Ascending aorta (tissue), 2 donors: ENCODE measurements at regions not wholly inside any gene's neighbourhood (a gene's known extent, or its start where the extent isn't known, plus 50 kb on each side); places are given as distances from the start of the nearest gene placed in this dataset.

Experiments used
- DNase-seq, 2 donors: peaks; one replicate each; pipeline ENCODE4 v3.0.0-alpha.2; 2019; ENCODE audit warnings: low spot score in 2 of 2
- H3K27ac ChIP-seq, 2 donors: fragments of 200-600 bp; sonication (generic); one replicate each; pipeline ENCODE4 v1.5.1; 2016 to 2017; ENCODE audit warnings: mild to moderate bottlenecking in 1 of 2
- H3K27me3 ChIP-seq: fragments of 200-600 bp; sonication (generic); one replicate; pipeline ENCODE4 v1.5.1; 2017
- H3K36me3 ChIP-seq, 2 donors: fragments of 200-600 bp; sonication (generic); one replicate each; pipeline ENCODE4 v1.5.1; 2016
- H3K4me1 ChIP-seq, 2 donors: fragments of 200-600 bp; sonication (generic); one replicate each; pipeline ENCODE4 v1.5.1; 2016 to 2017; ENCODE audit warnings: mild to moderate bottlenecking in 1 of 2
- H3K4me3 ChIP-seq, 2 donors: fragments of 200-600 bp; sonication (generic); one replicate each; pipeline ENCODE4 v1.5.1; 2016 to 2017; ENCODE audit warnings: mild to moderate bottlenecking in 1 of 2
- H3K9me3 ChIP-seq, 2 donors: fragments of 200-600 bp; sonication (generic); one replicate each; pipeline ENCODE4 v1.5.1; 2016
- intact Hi-C: fragments of 100-400 bp; cut with DNase I; formaldehyde crosslinking; loops from one replicate; pipeline ENCODE4 v1.15.1; 2023
- TF ChIP-seq, protein P1 (sequence below), 3 experiments: fragments of 200-600 bp in 2 of 3; fragments of 450-650 bp in 1 of 3; sonication (generic) in 2 of 3; IDR thresholded peaks; one replicate each; pipeline ENCODE4 v1.5.1; 2016 to 2019; ENCODE audit warnings: antibody characterized with exemption in 3 of 3, mild to moderate bottlenecking in 1 of 3, moderate library complexity in 1 of 3

DNA sequence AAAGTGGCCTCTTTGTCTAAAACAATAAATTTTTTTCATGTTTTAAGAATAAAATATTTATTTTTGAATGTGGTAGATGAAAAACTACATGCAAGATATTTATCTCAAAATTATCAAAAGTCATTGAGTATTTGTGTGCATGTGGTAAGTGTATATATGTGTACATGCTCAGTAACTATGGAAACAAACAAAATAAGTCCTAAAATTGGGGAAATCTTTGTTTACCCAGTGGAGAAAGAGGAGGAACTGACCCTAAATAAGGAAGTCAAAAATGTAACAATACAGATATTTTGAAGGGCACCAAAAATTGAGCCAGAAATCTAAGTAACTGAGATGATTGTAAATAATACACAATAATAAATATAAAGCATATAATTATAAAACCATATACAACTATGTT, 639.2 kb downstream of the MAFB start:
- Histone ChIP-seq H3K27ac (no peak overlapping the region), H3K27me3 (no peaks in the 10 kb centered on the region), H3K4me1 (no peaks in the 10 kb centered on the region), H3K4me3 (no peak overlapping the region), H3K36me3 (no peaks in the 10 kb centered on the region), H3K9me3 (no peaks in the 10 kb centered on the region)
- intact Hi-C loops, result no loop called here
- no peak for DNase-seq
- TF ChIP-seq, protein P1, sequence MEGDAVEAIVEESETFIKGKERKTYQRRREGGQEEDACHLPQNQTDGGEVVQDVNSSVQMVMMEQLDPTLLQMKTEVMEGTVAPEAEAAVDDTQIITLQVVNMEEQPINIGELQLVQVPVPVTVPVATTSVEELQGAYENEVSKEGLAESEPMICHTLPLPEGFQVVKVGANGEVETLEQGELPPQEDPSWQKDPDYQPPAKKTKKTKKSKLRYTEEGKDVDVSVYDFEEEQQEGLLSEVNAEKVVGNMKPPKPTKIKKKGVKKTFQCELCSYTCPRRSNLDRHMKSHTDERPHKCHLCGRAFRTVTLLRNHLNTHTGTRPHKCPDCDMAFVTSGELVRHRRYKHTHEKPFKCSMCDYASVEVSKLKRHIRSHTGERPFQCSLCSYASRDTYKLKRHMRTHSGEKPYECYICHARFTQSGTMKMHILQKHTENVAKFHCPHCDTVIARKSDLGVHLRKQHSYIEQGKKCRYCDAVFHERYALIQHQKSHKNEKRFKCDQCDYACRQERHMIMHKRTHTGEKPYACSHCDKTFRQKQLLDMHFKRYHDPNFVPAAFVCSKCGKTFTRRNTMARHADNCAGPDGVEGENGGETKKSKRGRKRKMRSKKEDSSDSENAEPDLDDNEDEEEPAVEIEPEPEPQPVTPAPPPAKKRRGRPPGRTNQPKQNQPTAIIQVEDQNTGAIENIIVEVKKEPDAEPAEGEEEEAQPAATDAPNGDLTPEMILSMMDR (IDR thresholded peaks at IDR 0.05), result no peak

DNA sequence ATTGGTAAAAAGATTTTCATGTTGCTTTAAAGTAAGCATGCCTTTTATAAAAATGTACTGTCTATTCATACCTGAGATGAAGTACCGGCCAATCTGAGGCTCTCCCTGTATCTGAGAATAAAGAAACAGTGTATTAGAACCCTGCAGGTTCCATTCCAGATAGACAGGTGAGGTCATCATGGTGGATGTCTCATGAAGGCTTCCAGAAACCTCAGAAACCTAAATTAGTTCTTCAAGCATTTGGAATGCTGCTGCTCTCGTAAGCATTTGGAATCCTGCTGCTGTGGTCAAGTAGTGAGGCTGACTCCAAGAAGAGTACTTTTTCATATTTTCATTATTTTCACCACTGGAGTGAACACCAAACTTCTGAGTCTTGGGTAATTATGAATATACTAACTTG, 642.3 kb downstream of the MAFB start:
- TF ChIP-seq, protein P1 (IDR thresholded peaks at IDR 0.05), result no peak
- H3K4me3 ChIP-seq, result no peak overlapping the region
- DNase-seq, result no peak
- no peak overlapping the region for H3K27ac ChIP-seq
- H3K9me3 ChIP-seq, result no peaks in the 10 kb centered on the region
- H3K36me3 ChIP-seq, result no peaks in the 10 kb centered on the region
- H3K4me1 ChIP-seq, result no peaks in the 10 kb centered on the region
- intact Hi-C loops, result no loop called here
- no peaks in the 10 kb centered on the region for H3K27me3 ChIP-seq

DNA sequence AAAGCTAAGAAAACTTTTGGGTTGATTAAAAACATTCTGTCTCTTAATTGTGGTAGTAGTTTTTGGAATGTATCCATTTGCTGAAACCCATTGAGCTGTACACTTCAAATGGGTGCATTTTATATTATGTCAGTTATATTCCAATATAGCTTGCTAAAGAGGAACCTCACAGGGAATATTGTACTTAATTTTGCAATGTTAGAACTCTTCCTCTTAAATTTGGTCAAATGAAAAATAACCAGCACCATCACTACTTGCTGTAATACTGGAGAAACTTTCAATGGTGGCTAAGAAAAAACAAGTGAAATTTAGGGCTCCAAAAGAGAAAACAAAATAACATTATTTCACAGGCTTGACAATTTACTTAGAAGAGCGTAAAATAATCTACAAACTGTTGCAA, 651.5 kb downstream of the MAFB start:
- intact Hi-C loops, result no loop called here
- Histone ChIP-seq H3K36me3 (no peaks in the 10 kb centered on the region), H3K4me3 (no peak overlapping the region), H3K4me1 (no peaks in the 10 kb centered on the region), H3K9me3 (no peaks in the 10 kb centered on the region), H3K27ac (no peak overlapping the region), H3K27me3 (no peaks in the 10 kb centered on the region)
- no peak for DNase-seq
- TF ChIP-seq, protein P1 (IDR thresholded peaks at IDR 0.05), result no peak

DNA sequence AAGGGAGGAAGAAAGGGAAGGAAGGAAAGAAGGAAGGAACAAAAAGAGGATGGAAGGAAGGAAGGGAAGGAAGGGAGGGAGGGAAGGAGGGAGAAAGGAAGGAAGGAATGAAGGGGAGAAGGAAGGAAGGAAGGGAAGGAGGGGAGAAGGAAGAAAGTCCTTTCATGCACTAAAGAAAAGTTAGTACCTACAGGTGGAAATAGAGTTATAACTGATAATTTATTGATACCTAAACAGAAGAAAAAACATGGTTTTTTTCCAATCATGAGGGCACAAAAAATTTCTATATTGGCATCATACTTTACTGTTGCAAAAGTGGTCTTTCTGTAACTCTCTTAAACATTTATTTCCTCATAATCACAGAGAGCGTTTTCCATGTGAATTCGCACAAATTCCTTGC, 659.4 kb downstream of the MAFB start:
- TF ChIP-seq, protein P1 (IDR thresholded peaks at IDR 0.05), result no peak
- Histone ChIP-seq H3K36me3 (no peaks in the 10 kb centered on the region), H3K4me1 (no peaks in the 10 kb centered on the region), H3K4me3 (no peak overlapping the region), H3K27me3 (no peaks in the 10 kb centered on the region), H3K9me3 (no peaks in the 10 kb centered on the region), H3K27ac (no peak overlapping the region)
- DNase-seq, result no peak
- intact Hi-C loops, result no loop called here

DNA sequence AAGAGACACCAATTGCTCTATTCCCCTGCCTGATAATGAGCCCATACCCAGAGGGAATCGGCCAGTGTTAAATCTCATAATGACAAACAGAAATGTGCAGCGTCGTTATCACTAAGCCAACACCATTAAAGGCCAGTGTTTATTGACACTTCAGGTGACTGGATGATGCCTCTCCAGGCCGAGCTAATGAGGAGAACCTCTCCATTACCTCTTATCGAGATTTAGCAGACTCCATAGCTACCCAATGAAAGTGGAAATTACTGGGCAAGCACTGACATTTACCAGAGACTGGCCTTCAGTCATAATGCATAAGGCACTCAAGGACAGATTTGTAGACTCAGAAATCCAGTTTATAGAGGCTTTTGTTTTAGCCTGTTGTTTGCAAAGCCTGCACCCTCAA, 669.5 kb downstream of the MAFB start:
- H3K9me3 ChIP-seq, result no peaks in the 10 kb centered on the region
- no peak for DNase-seq
- H3K27ac ChIP-seq, result no peak overlapping the region
- intact Hi-C loops, result no loop called here
- no peak overlapping the region for H3K4me3 ChIP-seq
- no peaks in the 10 kb centered on the region for H3K27me3 ChIP-seq
- TF ChIP-seq, protein P1 (IDR thresholded peaks at IDR 0.05), result no peak
- H3K36me3 ChIP-seq, result no peaks in the 10 kb centered on the region
- no peaks in the 10 kb centered on the region for H3K4me1 ChIP-seq

DNA sequence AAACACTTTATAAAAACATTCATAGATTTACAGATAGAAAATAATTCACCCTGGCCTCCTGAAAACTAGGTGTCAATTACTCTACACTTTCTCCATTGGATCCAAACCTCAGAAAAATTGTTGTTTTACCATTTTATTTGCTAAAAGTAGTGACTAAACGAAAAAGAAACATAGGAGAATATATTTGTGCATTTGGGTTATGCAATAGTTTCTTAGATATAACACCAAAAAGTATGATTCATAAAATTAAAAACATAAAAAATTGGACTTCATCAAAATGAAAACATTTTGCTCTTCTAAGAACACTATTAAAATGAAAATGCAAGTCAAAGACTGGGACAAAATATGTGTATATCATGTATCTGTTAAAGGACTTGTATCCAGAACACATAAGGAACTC, 671.3 kb downstream of the MAFB start:
- Histone ChIP-seq H3K4me1 (no peaks in the 10 kb centered on the region), H3K36me3 (no peaks in the 10 kb centered on the region), H3K4me3 (no peak overlapping the region), H3K27ac (no peak overlapping the region), H3K9me3 (no peaks in the 10 kb centered on the region), H3K27me3 (no peaks in the 10 kb centered on the region)
- no peak for DNase-seq
- intact Hi-C loops, result no loop called here
- TF ChIP-seq, protein P1 (IDR thresholded peaks at IDR 0.05), result no peak
